ENCODE measurements at regions not wholly inside any gene's neighbourhood (a gene's known extent, or its start where the extent isn't known, plus 50 kb on each side); places are given as distances from the start of the nearest gene placed in this dataset.

- no peak overlapping the region for H3K27ac ChIP-seq
- no peak for DNase-seq
- H3K4me3 ChIP-seq: no peak overlapping the region
- intact Hi-C loops (cut with DNase I): no loop called here
- no peaks in the 10 kb centered on the region for H3K36me3 ChIP-seq
- TF ChIP-seq CTCF (IDR thresholded peaks at IDR 0.05): no peak
- WGBS, 2 donors: 39 to 41% methylated on average over 5 of the region's 5 CpGs
- H3K4me1 ChIP-seq: no peaks in the 10 kb centered on the region
- no peaks in the 10 kb centered on the region for H3K27me3 ChIP-seq
- no peak for ATAC-seq
- peaks cover 0 to 4% (median 0%) of the 10 kb centered on the region in 11 donors for H3K9me3 ChIP-seq
These were observed 90.2 kb upstream of the SLITRK2 start for GRCh38 chrX:145727476-145727875.

GRCh38 chrX:145729635-145730034 is 88.0 kb upstream of the SLITRK2 start:
- Histone ChIP-seq H3K27me3 (no peaks in the 10 kb centered on the region), H3K4me3 (no peak overlapping the region), H3K27ac (no peak overlapping the region), H3K4me1 (no peaks in the 10 kb centered on the region), H3K9me3 (peaks cover 0 to 12% (median 0%) of the 10 kb centered on the region in 11 donors), H3K36me3 (no peaks in the 10 kb centered on the region)
- ATAC-seq (no peak), DNase-seq (no peak)
- WGBS, 2 donors: 54 to 60% methylated on average over 6 of the region's 6 CpGs
- intact Hi-C loops (cut with DNase I): no loop called here
- TF ChIP-seq CTCF (IDR thresholded peaks at IDR 0.05): no peak

DNA sequence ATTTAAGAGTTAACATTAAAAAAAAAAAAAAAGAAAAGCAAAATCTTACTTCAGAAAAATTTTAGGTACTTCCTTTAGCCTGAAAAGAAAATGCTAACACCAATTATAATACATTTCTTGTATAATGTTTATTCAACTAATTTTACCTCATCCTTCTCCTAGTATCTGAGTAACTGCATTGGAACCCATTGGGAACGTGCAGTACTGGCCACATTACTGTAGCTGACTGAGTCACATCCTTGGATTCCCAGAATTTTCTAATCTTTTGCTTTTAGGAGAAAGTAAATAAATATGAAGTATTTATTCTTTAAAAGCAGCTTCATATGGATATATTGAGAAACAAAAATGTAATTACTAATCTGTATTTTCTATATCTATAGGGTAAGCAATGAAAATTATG is 82.6 kb upstream of the SLITRK2 start:
- DNase-seq (no peak), ATAC-seq (no peak)
- no peaks in the 10 kb centered on the region for H3K36me3 ChIP-seq
- H3K27me3 ChIP-seq: no peaks in the 10 kb centered on the region
- intact Hi-C loops (cut with DNase I): no loop called here
- peaks cover 0 to 17% (median 0%) of the 10 kb centered on the region in 11 donors for H3K9me3 ChIP-seq
- no peak overlapping the region for H3K27ac ChIP-seq
- no peak overlapping the region for H3K4me3 ChIP-seq
- no peaks in the 10 kb centered on the region for H3K4me1 ChIP-seq
- TF ChIP-seq CTCF (IDR thresholded peaks at IDR 0.05): no peak
- 58 to 67% methylated on average over 1 of the region's 1 CpG for WGBS, 2 donors

DNA sequence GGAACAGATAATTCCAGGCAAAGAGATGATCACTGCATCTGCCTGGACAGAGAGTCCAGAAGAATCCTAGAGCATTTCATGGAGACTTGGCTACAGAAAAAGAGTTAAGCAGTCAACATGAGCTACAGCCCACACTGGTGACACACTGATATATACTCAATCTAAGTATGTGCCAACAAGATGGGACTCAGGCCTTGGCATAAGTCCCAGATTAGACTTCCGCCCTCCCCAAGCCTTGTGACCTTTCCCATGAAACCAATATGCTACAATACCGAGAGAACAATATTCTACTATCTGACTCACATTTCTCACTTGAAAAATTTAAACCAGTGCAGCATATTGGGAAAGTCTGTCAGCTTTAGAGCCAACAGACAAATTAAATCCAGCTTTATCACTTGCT is 65.7 kb upstream of the SLITRK2 start:
- Histone ChIP-seq H3K27ac (no peak overlapping the region), H3K4me3 (no peak overlapping the region), H3K9me3 (peaks cover 0 to 4% (median 0%) of the 10 kb centered on the region in 11 donors), H3K36me3 (no peaks in the 10 kb centered on the region), H3K27me3 (no peaks in the 10 kb centered on the region), H3K4me1 (no peaks in the 10 kb centered on the region)
- intact Hi-C loops (cut with DNase I): no loop called here
- no peak for TF ChIP-seq CTCF (IDR thresholded peaks at IDR 0.05)
- WGBS, 2 donors: 32 to 33% methylated on average over 2 of the region's 2 CpGs
- ATAC-seq: no peak
- DNase-seq: no peak

Measured in heart right ventricle (tissue), 16 donors.